ENCODE measurements at regions not wholly inside any gene's neighbourhood (a gene's known extent, or its start where the extent isn't known, plus 50 kb on each side); places are given as distances from the start of the nearest gene placed in this dataset.

- Histone ChIP-seq H2BK12ac (ENCODE audit: low read depth, low read length) (no peak overlapping the region), H2BK20ac (ENCODE audit: low read length) (no peak overlapping the region), H3K36me3 (ENCODE audit: control insufficient read depth in 2 of 4, insufficient read depth in 4 of 4, low read length in 3 of 4) (no peaks in the 10 kb centered on the region), H3K14ac (ENCODE audit: insufficient read length) (no peak overlapping the region), H3K4me3 (ENCODE audit: extremely low read depth in 1 of 4, insufficient read depth in 2 of 4, low read depth in 3 of 4, low read length in 4 of 4) (no peak overlapping the region), H3K9ac (replicated peaks in 1 of 4; ENCODE audit: extremely low read depth in 1 of 4, low read depth in 3 of 4, low read length in 3 of 4) (no peak overlapping the region), H3K4me1 (replicated peaks in 1 of 4; ENCODE audit: control insufficient read depth in 3 of 4, insufficient read depth in 4 of 4, low read length in 3 of 4) (no peaks in the 10 kb centered on the region), H3K27ac (ENCODE audit: low read depth, low read length) (no peak overlapping the region), H2BK120ac (replicated peaks; ENCODE audit: low read depth, low read length) (no peak overlapping the region), H2BK15ac (ENCODE audit: low read length) (no peak overlapping the region), H3K4me2 (ENCODE audit: insufficient read depth in 1 of 2, low read depth in 2 of 2, low read length in 2 of 2) (no peak overlapping the region), H4K5ac (ENCODE audit: insufficient read length, low read depth, low read length) (no peak overlapping the region), H3K79me2 (ENCODE audit: control insufficient read depth in 1 of 2, insufficient read depth in 2 of 2, low read length in 2 of 2) (no peaks in the 10 kb centered on the region), H4K8ac (ENCODE audit: extremely low read depth, insufficient read depth, low read length) (no peak overlapping the region), H3K23me2 (ENCODE audit: low read depth, low read length) (no peaks in the 10 kb centered on the region), H3K23ac (ENCODE audit: insufficient read length) (no peak overlapping the region), H3K4ac (replicated peaks; ENCODE audit: insufficient read length, low read depth, low read length) (no peak overlapping the region), H2BK5ac (ENCODE audit: low read depth, low read length) (no peak overlapping the region), H3K9me3 (ENCODE audit: insufficient read depth in 2 of 2, low read depth in 1 of 2, low read length in 1 of 2) (no peaks in the 10 kb centered on the region), H3K18ac (ENCODE audit: extremely low read depth, low read length) (no peak overlapping the region), H3K27me3 (replicated peaks in 1 of 4; ENCODE audit: control insufficient read depth in 3 of 4, extremely low read depth in 1 of 4, insufficient read depth in 3 of 4, low read length in 3 of 4) (no peaks in the 10 kb centered on the region), H2AK5ac (ENCODE audit: low read depth, low read length) (no peak overlapping the region), H3K79me1 (ENCODE audit: low read depth, low read length) (no peaks in the 10 kb centered on the region), H3K56ac (replicated peaks; ENCODE audit: insufficient read length, low read depth, low read length) (no peak overlapping the region), H4K91ac (replicated peaks; ENCODE audit: insufficient read length, low read length) (no peak overlapping the region), H2AFZ (ENCODE audit: low read length) (no peak overlapping the region), H4K20me1 (replicated peaks in 1 of 2; ENCODE audit: control insufficient read depth in 1 of 2, insufficient read depth in 2 of 2, low read length in 2 of 2) (no peaks in the 10 kb centered on the region)
- WGBS, 2 experiments (ENCODE audit: extremely low coverage in 1 of 2, insufficient coverage in 1 of 2, insufficient read length in 1 of 2, insufficient replicate concordance in 2 of 2, low coverage in 1 of 2, low lambda C conversion rate in 2 of 2, missing lambda C conversion rate in 1 of 2), result 91% methylated on average over 11 of the region's 11 CpGs; no CpG with 5 or more reads in 1 of the 2 experiments
- ChIA-PET POLR2A (ENCODE audit: partially characterized antibody) (no interaction called here), CTCF (ENCODE audit: partially characterized antibody) (no interaction called here)
- FAIRE-seq, result no peak
- no peak for DNase-seq (ENCODE audit: low read depth in 1 of 2, low spot score in 2 of 2)
- TF ChIP-seq SIN3A (conservative IDR thresholded peaks at IDR 0.05 in 1 of 2, IDR thresholded peaks at IDR 0.05 in 1 of 2; ENCODE audit: low read depth in 1 of 2, low read length in 2 of 2) (no peak), CTCF (IDR thresholded peaks at IDR 0.05; ENCODE audit: control extremely low read depth in 1 of 3, insufficient read depth in 1 of 3, low read depth in 1 of 3, low read length in 3 of 3) (no peak), SIX5 (IDR thresholded peaks at IDR 0.05; ENCODE audit: low read depth, low read length) (no peak), JUN (IDR thresholded peaks at IDR 0.05; ENCODE audit: low read depth, low read length) (no peak), TCF12 (IDR thresholded peaks at IDR 0.05; ENCODE audit: low read depth, low read length) (no peak), RXRA (IDR thresholded peaks at IDR 0.05; ENCODE audit: insufficient read depth, low read depth, low read length) (no peak), CEBPB (IDR thresholded peaks at IDR 0.05; ENCODE audit: low read depth, low read length) (no peak)
- TF ChIP-seq, protein P1, sequence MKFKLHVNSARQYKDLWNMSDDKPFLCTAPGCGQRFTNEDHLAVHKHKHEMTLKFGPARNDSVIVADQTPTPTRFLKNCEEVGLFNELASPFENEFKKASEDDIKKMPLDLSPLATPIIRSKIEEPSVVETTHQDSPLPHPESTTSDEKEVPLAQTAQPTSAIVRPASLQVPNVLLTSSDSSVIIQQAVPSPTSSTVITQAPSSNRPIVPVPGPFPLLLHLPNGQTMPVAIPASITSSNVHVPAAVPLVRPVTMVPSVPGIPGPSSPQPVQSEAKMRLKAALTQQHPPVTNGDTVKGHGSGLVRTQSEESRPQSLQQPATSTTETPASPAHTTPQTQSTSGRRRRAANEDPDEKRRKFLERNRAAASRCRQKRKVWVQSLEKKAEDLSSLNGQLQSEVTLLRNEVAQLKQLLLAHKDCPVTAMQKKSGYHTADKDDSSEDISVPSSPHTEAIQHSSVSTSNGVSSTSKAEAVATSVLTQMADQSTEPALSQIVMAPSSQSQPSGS (IDR thresholded peaks at IDR 0.05; ENCODE audit: low read length), result no peak
Measured at GRCh38 chr3:102904629-102905028, 469.8 kb downstream of the ZPLD1 start.
